ENCODE measurements at regions not wholly inside any gene's neighbourhood (a gene's known extent, or its start where the extent isn't known, plus 50 kb on each side); places are given as distances from the start of the nearest gene placed in this dataset.

DNA sequence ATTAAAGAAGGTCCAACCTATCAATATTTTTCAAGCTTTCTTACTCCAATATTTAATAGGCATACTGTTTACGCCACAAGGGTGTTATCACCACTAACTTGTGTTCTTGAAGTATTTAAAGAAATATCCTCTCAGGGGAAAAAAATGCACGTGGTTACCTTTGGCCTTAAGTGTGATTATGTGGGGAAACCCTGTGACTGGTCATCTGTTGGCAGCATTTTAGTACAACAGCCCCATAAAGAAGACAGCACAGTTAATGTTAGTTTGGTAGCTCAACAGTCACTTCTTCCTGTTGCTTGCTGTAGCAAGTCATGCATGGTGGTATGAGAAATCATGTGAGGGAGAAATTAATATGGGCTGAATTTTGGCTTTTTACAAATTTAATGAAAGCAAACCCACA lies 1021.5 kb upstream of the TMEM132C start:
- TF ChIP-seq, protein P1, sequence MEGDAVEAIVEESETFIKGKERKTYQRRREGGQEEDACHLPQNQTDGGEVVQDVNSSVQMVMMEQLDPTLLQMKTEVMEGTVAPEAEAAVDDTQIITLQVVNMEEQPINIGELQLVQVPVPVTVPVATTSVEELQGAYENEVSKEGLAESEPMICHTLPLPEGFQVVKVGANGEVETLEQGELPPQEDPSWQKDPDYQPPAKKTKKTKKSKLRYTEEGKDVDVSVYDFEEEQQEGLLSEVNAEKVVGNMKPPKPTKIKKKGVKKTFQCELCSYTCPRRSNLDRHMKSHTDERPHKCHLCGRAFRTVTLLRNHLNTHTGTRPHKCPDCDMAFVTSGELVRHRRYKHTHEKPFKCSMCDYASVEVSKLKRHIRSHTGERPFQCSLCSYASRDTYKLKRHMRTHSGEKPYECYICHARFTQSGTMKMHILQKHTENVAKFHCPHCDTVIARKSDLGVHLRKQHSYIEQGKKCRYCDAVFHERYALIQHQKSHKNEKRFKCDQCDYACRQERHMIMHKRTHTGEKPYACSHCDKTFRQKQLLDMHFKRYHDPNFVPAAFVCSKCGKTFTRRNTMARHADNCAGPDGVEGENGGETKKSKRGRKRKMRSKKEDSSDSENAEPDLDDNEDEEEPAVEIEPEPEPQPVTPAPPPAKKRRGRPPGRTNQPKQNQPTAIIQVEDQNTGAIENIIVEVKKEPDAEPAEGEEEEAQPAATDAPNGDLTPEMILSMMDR (IDR thresholded peaks at IDR 0.05), result no peak
- no peak for TF ChIP-seq ZFX (IDR thresholded peaks at IDR 0.05; ENCODE audit: borderline replicate concordance)
